Stomach (tissue), 4 donors: ENCODE measurements at regions not wholly inside any gene's neighbourhood (a gene's known extent, or its start where the extent isn't known, plus 50 kb on each side); places are given as distances from the start of the nearest gene placed in this dataset.

ENCODE experiments used
- EP300 ChIP-seq: sonication (generic); formaldehyde crosslinking; IDR thresholded peaks from one replicate; pipeline ENCODE4 v1.6.1; 2017; ENCODE audit warnings: antibody characterized with exemption
- POLR2A ChIP-seq, 4 donors: fragments of 450-650 bp; IDR thresholded peaks; one replicate each; pipeline ENCODE4 v1.6.1; 2016; ENCODE audit warnings: antibody characterized with exemption in 4 of 4, control low read depth in 2 of 4, mild to moderate bottlenecking in 1 of 4, moderate library complexity in 1 of 4
- TF ChIP-seq, protein P1 (sequence below), 7 experiments: fragments of 450-650 bp in 4 of 7; fragments of 200-600 bp in 3 of 7; sonication (generic) in 3 of 7; IDR thresholded peaks; one replicate each; pipeline ENCODE4 v1.5.1; 2016 to 2019; ENCODE audit warnings: antibody characterized with exemption in 7 of 7, control low read depth in 2 of 7, mild to moderate bottlenecking in 1 of 7

DNA sequence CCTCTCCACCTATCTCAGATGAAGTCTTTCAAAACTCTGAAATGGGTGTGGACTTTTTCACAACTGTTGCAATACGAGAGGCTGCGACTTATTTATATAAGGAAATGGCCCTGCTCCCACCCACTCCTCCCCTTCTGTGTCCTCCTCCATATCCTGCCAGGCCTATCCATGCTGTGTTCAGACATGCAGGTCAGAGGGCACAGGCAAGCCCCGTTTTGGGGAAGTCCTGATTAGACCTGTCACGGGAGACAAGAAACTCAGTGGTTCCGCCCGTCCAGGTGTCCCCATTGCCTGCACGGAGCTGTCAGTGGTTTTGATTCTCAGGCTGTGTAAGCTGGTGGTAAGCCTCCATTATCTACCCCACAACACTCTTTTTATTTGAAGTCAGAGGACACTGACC lies 99.6 kb upstream of the MGAT5 start:
- TF ChIP-seq POLR2A (IDR thresholded peaks at IDR 0.05) (no peak), EP300 (no peak)
- TF ChIP-seq, protein P1, sequence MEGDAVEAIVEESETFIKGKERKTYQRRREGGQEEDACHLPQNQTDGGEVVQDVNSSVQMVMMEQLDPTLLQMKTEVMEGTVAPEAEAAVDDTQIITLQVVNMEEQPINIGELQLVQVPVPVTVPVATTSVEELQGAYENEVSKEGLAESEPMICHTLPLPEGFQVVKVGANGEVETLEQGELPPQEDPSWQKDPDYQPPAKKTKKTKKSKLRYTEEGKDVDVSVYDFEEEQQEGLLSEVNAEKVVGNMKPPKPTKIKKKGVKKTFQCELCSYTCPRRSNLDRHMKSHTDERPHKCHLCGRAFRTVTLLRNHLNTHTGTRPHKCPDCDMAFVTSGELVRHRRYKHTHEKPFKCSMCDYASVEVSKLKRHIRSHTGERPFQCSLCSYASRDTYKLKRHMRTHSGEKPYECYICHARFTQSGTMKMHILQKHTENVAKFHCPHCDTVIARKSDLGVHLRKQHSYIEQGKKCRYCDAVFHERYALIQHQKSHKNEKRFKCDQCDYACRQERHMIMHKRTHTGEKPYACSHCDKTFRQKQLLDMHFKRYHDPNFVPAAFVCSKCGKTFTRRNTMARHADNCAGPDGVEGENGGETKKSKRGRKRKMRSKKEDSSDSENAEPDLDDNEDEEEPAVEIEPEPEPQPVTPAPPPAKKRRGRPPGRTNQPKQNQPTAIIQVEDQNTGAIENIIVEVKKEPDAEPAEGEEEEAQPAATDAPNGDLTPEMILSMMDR (IDR thresholded peaks at IDR 0.05) = no peak
